KMS-11 (cell line): ENCODE measurements at regions not wholly inside any gene's neighbourhood (a gene's known extent, or its start where the extent isn't known, plus 50 kb on each side); places are given as distances from the start of the nearest gene placed in this dataset.
"Not testable (repeated sequence)": the region's sequence is repeated elsewhere in the genome, so short reads cannot be mapped to it uniquely, and the experiment has no call there.

ENCODE experiments used
- H2AFZ ChIP-seq: fragments of 200-600 bp; sonication (generic); 2 replicates; pipeline ENCODE4 v1.6.1; 2016; ENCODE audit warnings: antibody characterized with exemption, mixed run types, low read depth
- H3K27ac ChIP-seq: fragments of 200-600 bp; sonication (generic); 2 replicates; pipeline ENCODE4 v1.6.1; 2016; ENCODE audit warnings: mild to moderate bottlenecking, mixed run types
- H3K27me3 ChIP-seq: fragments of 200-600 bp; sonication (generic); 2 replicates; pipeline ENCODE4 v1.6.1; 2017; ENCODE audit warnings: mild to moderate bottlenecking, low read depth, mixed run types, moderate library complexity; ENCODE audit not compliant: insufficient read depth
- H3K36me3 ChIP-seq: fragments of 200-600 bp; sonication (generic); 2 replicates; pipeline ENCODE4 v1.6.1; 2017; ENCODE audit warnings: mild to moderate bottlenecking, mixed run types; ENCODE audit not compliant: insufficient read depth
- H3K4me1 ChIP-seq: fragments of 200-600 bp; sonication (generic); 2 replicates; pipeline ENCODE4 v1.6.1; 2016; ENCODE audit warnings: mild to moderate bottlenecking, low read depth, mixed run types; ENCODE audit not compliant: poor library complexity, severe bottlenecking
- H3K4me2 ChIP-seq: fragments of 200-600 bp; sonication (generic); 2 replicates; pipeline ENCODE4 v1.7.0; 2016; ENCODE audit warnings: mild to moderate bottlenecking, mixed run types
- H3K4me3 ChIP-seq: fragments of 200-600 bp; sonication (generic); IDR thresholded peaks from 2 replicates; pipeline ENCODE4 v1.6.1; 2017; ENCODE audit warnings: low read depth, low read length, mixed read lengths; ENCODE audit not compliant: insufficient read depth
- H3K79me2 ChIP-seq: fragments of 200-600 bp; sonication (generic); 2 replicates; pipeline ENCODE4 v1.6.1; 2016; ENCODE audit warnings: low read depth, mixed run types; ENCODE audit not compliant: insufficient read depth
- H3K9ac ChIP-seq: fragments of 200-600 bp; sonication (generic); 2 replicates; pipeline ENCODE4 v1.6.1; 2016; ENCODE audit warnings: mild to moderate bottlenecking, mixed run types
- H4K20me1 ChIP-seq: fragments of 200-600 bp; sonication (generic); 2 replicates; pipeline ENCODE4 v1.6.1; 2016; ENCODE audit warnings: mild to moderate bottlenecking, mixed run types; ENCODE audit not compliant: insufficient read depth
- TF ChIP-seq, protein P1 (sequence below): fragments of 200-600 bp; sonication (generic); conservative IDR thresholded peaks from 2 replicates; pipeline ENCODE4 v1.6.1; 2017; ENCODE audit warnings: low read depth, mild to moderate bottlenecking, antibody characterized with exemption, low read length, moderate library complexity, mixed read lengths

DNA sequence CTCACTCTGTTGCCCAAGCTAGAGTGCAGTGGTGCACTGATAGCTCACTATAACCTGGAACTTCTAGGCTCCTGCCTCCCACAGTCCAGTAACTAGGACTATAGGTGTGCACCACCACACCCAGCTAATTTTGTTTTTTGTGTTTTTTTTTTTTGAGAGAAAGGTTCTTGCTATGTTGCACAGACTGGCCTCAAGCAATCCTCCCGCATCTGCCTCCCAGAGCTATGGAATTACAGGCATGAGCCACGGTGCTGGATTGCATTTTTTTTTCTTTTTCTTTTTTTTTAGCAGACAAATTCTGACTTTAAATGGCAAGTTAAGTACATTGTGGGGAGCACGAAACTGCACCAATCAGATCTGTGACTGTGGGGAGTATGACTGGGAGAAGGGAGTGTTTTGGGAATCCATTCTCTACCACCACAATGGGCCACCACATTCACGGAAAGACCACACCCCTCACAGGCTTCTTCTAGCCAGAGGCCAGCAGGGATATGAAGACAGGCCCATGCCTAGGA, 58.1 kb upstream of the MSMB start:
- Histone ChIP-seq H3K27me3 (peaks cover 3% of the 10 kb centered on the region; the same call in 1 of the 2 replicates), H3K27ac (no peak overlapping the region), H3K79me2 (no peaks in the 10 kb centered on the region), H3K4me3 (no peak overlapping the region), H3K36me3 (no peaks in the 10 kb centered on the region), H3K4me2 (no peak overlapping the region), H3K4me1 (peaks cover 12% of the 10 kb centered on the region), H2AFZ (no peak overlapping the region), H4K20me1 (no peaks in the 10 kb centered on the region), H3K9ac (no peak overlapping the region)
- TF ChIP-seq, protein P1, sequence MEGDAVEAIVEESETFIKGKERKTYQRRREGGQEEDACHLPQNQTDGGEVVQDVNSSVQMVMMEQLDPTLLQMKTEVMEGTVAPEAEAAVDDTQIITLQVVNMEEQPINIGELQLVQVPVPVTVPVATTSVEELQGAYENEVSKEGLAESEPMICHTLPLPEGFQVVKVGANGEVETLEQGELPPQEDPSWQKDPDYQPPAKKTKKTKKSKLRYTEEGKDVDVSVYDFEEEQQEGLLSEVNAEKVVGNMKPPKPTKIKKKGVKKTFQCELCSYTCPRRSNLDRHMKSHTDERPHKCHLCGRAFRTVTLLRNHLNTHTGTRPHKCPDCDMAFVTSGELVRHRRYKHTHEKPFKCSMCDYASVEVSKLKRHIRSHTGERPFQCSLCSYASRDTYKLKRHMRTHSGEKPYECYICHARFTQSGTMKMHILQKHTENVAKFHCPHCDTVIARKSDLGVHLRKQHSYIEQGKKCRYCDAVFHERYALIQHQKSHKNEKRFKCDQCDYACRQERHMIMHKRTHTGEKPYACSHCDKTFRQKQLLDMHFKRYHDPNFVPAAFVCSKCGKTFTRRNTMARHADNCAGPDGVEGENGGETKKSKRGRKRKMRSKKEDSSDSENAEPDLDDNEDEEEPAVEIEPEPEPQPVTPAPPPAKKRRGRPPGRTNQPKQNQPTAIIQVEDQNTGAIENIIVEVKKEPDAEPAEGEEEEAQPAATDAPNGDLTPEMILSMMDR, result no peak

DNA sequence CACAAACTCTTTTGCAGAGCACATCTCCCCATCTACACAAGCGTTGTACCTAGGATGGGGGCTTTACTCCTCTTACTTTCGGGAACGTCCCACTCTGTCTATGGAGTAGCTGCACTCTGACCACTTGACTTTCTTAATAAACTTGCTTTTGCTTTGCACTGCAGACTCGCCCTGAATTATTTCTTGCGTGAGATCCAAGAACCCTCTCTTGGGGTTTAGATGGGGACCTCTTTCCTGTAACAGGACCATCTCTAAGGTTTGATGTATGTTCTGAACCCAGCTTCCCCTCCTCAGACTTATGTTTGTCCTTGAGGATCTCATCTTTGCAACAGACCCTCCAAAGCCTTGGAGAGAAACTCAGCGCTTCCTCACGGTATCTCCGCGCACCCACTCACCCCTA, 59.3 kb upstream of the MSMB start:
- not testable (repeated sequence) for H3K4me2 ChIP-seq, H3K27me3 ChIP-seq, H3K4me3 ChIP-seq, H3K79me2 ChIP-seq, H3K36me3 ChIP-seq, H2AFZ ChIP-seq, H3K9ac ChIP-seq, H3K27ac ChIP-seq, H4K20me1 ChIP-seq
- peaks cover 12% of the 10 kb centered on the region for H3K4me1 ChIP-seq

DNA sequence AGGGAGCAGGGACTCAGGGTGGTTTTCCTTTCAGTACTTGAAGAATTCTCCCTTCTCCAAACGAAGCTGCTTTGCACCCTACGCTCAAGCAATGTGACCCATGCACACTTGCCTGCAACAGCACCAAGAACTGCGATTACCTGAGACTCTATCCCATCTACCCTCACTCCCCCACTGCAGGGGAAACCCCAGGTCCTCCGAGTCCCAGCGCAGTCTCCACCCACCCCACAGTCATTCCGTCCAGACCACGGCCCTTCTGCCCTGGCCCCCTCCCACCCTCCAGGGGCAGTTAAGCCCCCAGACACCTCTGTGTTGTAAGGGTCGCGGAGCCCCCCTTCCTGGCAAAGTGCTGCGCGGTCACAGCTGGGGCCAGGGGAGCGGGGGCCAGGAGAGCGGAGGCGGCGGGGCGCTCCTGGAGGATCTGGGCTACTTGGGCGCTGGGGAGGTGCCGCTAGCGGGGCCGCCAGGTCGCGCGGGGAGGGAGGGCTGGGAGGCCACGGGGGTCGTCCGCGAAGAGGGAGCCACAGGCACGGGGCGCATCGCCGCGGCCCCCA, 59.9 kb upstream of the MSMB start:
- not testable (repeated sequence) for H3K27me3 ChIP-seq, H3K4me3 ChIP-seq, H3K79me2 ChIP-seq, H3K9ac ChIP-seq, H4K20me1 ChIP-seq, H3K36me3 ChIP-seq, H3K4me2 ChIP-seq, H3K27ac ChIP-seq
- Histone ChIP-seq H2AFZ (peak overlapping the region; percentile 36; the same call in 1 of the 2 replicates), H3K4me1 (peaks cover 12% of the 10 kb centered on the region)

DNA sequence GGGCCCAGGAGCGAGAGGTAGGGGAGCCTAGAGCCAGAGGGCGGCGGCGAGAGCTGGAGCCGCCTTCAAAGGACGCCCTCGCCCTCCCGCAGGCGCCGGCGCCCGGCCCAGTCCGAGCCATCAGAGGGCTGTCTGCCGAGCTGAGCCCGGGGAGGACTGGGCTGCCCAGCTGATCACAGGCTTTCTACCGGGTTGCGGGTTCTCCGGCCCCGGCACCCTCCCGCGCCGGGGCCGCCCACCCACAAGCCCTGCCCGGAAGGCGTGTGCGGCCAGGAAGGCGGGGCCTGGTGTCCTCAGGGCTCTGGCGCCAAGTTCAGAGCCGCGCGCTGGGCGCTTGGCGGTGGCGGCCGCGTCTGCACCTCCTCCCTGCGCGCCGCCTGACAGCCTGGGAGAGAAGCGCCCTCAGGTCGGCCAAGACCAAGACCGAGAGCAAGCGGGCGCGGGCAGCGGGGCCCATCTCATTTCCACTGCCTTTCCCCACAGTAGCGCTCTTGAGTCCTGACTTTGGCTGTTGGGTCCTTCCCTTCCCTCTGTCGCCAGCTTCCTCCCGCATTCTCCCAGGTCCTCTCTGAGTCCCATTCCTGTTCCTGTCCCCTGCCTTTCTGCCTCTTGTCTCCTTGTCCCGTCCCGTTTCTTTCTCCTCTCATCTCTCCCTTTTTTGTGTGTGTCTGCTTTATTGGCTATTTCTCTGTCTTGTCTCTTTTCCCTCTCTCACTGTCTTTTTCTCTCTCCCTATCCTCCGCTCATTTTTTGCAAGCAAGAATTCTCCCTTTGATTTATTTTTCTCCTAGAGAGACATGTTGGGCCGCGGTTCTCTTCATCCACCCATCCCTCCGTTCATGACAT, 60.6 kb upstream of the MSMB start:
- Histone ChIP-seq H3K27me3 (peaks cover 3% of the 10 kb centered on the region; the same call in 1 of the 2 replicates), H3K36me3 (no peaks in the 10 kb centered on the region), H3K4me1 (peaks cover 12% of the 10 kb centered on the region), H4K20me1 (no peaks in the 10 kb centered on the region), H3K27ac (no peak overlapping the region), H3K4me2 (peak overlapping the region; percentile 57), H3K79me2 (no peaks in the 10 kb centered on the region), H3K9ac (no peak overlapping the region), H2AFZ (peak overlapping the region; percentile 36; the same call in 1 of the 2 replicates), H3K4me3 (no peak overlapping the region)
- TF ChIP-seq, protein P1, result no peak

DNA sequence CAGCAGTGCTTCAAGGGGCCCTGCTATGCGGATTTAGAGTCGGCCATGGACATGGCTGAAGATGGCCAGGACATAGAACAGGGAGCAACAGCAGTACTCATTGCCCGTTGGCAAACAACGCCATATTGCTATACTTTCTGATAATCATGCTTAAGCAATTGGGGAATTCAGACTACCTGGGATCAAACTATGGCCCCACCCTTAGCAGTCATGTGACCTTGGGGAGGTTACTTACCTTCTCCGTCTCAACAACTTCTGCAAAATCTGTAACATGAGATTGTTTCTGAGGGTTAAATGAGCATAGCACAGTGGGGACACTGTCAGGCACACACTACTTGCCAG, 62.1 kb upstream of the MSMB start:
- not testable (repeated sequence) for H3K27me3 ChIP-seq, H3K4me3 ChIP-seq, H3K27ac ChIP-seq, H4K20me1 ChIP-seq, H3K36me3 ChIP-seq, H3K79me2 ChIP-seq, H2AFZ ChIP-seq, H3K4me2 ChIP-seq, H3K9ac ChIP-seq
- H3K4me1 ChIP-seq, result peaks cover 12% of the 10 kb centered on the region

DNA sequence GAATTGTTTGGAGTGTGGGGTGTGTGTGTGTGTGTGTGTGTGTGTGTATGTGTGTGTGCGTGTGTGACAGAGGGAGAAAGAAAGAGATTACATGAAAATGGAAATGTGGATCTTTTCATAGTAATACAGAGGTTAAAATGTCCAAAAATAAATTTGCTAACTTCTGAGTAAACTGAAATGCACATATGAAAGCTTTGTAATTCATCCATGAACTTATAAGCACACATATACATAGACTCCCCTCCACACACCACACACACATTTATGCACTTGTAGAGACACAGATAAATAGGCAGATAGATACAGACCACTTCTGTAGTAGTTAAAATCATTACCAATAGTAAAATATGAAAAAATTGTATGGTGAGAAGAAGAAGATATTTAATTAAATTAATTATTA, 108.2 kb upstream of the MSMB start:
- not testable (repeated sequence) for H4K20me1 ChIP-seq, H3K9ac ChIP-seq, H3K4me1 ChIP-seq, H3K36me3 ChIP-seq, H2AFZ ChIP-seq, H3K4me2 ChIP-seq, H3K4me3 ChIP-seq, H3K27ac ChIP-seq, H3K79me2 ChIP-seq, H3K27me3 ChIP-seq

DNA sequence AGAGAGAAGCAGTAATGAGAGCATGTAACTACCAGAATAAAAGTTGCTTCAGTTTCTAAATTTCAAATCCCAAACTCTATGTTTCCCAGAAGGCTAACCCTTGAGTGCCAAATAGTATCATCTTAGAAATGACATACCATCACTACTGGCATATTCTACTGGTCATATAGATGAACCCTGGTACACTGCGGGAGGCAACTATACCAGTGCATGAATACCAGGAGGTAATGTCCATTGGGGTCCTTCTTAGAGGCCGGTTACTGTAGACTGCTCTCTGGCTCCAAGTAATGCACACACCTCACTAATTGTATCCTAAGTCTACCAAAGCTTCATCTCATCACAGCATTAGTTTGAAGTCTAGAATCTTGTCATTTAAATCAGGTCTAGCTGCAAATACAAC, 108.6 kb upstream of the MSMB start:
- H3K27ac ChIP-seq, H3K4me1 ChIP-seq, H4K20me1 ChIP-seq, H3K79me2 ChIP-seq, H2AFZ ChIP-seq, H3K9ac ChIP-seq, H3K4me3 ChIP-seq, H3K4me2 ChIP-seq, H3K27me3 ChIP-seq, H3K36me3 ChIP-seq: not testable (repeated sequence)

DNA sequence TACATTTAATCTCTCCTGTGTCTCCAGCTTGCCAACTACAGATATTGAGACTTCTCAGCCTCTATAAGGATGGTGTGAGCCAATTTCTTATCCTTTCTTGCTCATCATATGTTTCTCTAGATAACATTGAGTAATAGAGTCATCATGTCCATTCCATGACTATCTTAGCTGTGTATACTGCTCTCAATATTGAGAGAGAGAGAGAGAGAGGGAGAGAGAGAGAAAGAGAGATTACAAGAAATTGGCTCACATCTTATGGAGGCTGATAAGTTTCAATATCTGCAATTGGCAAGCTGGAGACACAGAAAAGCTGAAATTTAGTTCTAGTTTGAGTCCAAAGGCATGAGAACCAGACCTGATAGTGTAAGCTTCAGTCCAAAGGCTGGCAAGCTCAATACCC, 110.8 kb upstream of the MSMB start:
- H4K20me1 ChIP-seq, H3K4me2 ChIP-seq, H3K36me3 ChIP-seq, H3K4me1 ChIP-seq, H3K4me3 ChIP-seq, H3K79me2 ChIP-seq, H3K27me3 ChIP-seq, H2AFZ ChIP-seq, H3K9ac ChIP-seq, H3K27ac ChIP-seq: not testable (repeated sequence)
